Central memory CD8-positive, alpha-beta T cell (primary cell): ENCODE measurements at regions not wholly inside any gene's neighbourhood (a gene's known extent, or its start where the extent isn't known, plus 50 kb on each side); places are given as distances from the start of the nearest gene placed in this dataset.

Experiments
- ATAC-seq: fragments of 150-1000 bp; cut with Tn5 transposase; replicated peaks from 2 replicates; pipeline ENCODE4 v1.10.0; 2022; ENCODE audit warnings: mild to moderate bottlenecking, moderate FRiP score, moderate number of reproducible peaks; ENCODE audit not compliant: poor library complexity, severe bottlenecking; ENCODE audit errors: extremely low read depth
- DNase-seq, 2 donors: peaks; one replicate each; pipeline ENCODE4 v3.0.0; 2021; ENCODE audit warnings: low spot score in 2 of 2
- H3K27ac Mint-ChIP-seq: one replicate; pipeline ENCODE4 v1.8.0; 2022; ENCODE audit warnings: low read depth, mild to moderate bottlenecking, moderate library complexity, mixed read lengths
- H3K27me3 Mint-ChIP-seq: one replicate; pipeline ENCODE4 v1.8.0; 2022; ENCODE audit warnings: mixed read lengths
- H3K36me3 Mint-ChIP-seq: one replicate; pipeline ENCODE4 v1.8.0; 2022; ENCODE audit warnings: mild to moderate bottlenecking, moderate library complexity, mixed read lengths; ENCODE audit not compliant: insufficient read depth
- H3K4me1 Mint-ChIP-seq: one replicate; pipeline ENCODE4 v1.8.0; 2022; ENCODE audit warnings: mixed read lengths
- H3K4me3 Mint-ChIP-seq: one replicate; pipeline ENCODE4 v1.8.0; 2022; ENCODE audit warnings: mild to moderate bottlenecking, moderate library complexity, mixed read lengths
- H3K9me3 Mint-ChIP-seq: one replicate; pipeline ENCODE4 v1.8.0; 2022; ENCODE audit warnings: mixed read lengths

- H3K36me3 Mint-ChIP-seq: no peaks in the 10 kb centered on the region
These were observed 78.4 kb upstream of the DISP3 start for GRCh38 chr1:11400567-11400966.

GRCh38 chr1:11406845-11407244, 72.1 kb upstream of the DISP3 start:
- Mint-ChIP-seq H3K4me1 (peaks cover 14% of the 10 kb centered on the region), H3K36me3 (peaks cover 2% of the 10 kb centered on the region), H3K27me3 (peaks cover 44% of the 10 kb centered on the region), H3K27ac (no peak overlapping the region), H3K9me3 (no peaks in the 10 kb centered on the region), H3K4me3 (no peak overlapping the region)
- DNase-seq (no peak), ATAC-seq (no peak)

More at GRCh38 chr1:11400567-11400966, 78.4 kb upstream of the DISP3 start:
- Mint-ChIP-seq H3K27me3 (peaks cover 43% of the 10 kb centered on the region), H3K4me3 (no peak overlapping the region), H3K9me3 (no peaks in the 10 kb centered on the region), H3K4me1 (no peaks in the 10 kb centered on the region), H3K27ac (no peak overlapping the region)
- ATAC-seq (no peak), DNase-seq (no peak)

GRCh38 chr1:11407301-11407994, 71.5 kb upstream of the DISP3 start:
- Mint-ChIP-seq H3K27ac (no peak overlapping the region), H3K9me3 (no peaks in the 10 kb centered on the region), H3K36me3 (peaks cover 2% of the 10 kb centered on the region), H3K4me3 (peak overlapping the region; percentile 7), H3K4me1 (peaks cover 14% of the 10 kb centered on the region), H3K27me3 (peaks cover 45% of the 10 kb centered on the region)
- DNase-seq: no peak
- ATAC-seq: no peak

GRCh38 chr1:11412141-11412540, 66.8 kb upstream of the DISP3 start:
- no peaks in the 10 kb centered on the region for H3K9me3 Mint-ChIP-seq
- H3K4me3 Mint-ChIP-seq: no peak overlapping the region
- peaks cover 2% of the 10 kb centered on the region for H3K36me3 Mint-ChIP-seq
- peaks cover 11% of the 10 kb centered on the region for H3K4me1 Mint-ChIP-seq
- DNase-seq (no peak), ATAC-seq (no peak)
- H3K27ac Mint-ChIP-seq: no peak overlapping the region
- peaks cover 51% of the 10 kb centered on the region for H3K27me3 Mint-ChIP-seq

- Mint-ChIP-seq H3K36me3 (no peaks in the 10 kb centered on the region), H3K4me3 (no peak overlapping the region), H3K27ac (no peak overlapping the region), H3K9me3 (no peaks in the 10 kb centered on the region), H3K4me1 (no peaks in the 10 kb centered on the region), H3K27me3 (peaks cover 50% of the 10 kb centered on the region)
- no peak for ATAC-seq
- no peak for DNase-seq
These were observed 65.0 kb upstream of the DISP3 start for GRCh38 chr1:11413986-11414391.

- H3K27me3 Mint-ChIP-seq: peaks cover 60% of the 10 kb centered on the region
- no peak for DNase-seq
- no peak overlapping the region for H3K27ac Mint-ChIP-seq
- H3K4me1 Mint-ChIP-seq: no peaks in the 10 kb centered on the region
- H3K9me3 Mint-ChIP-seq: no peaks in the 10 kb centered on the region
- no peak overlapping the region for H3K4me3 Mint-ChIP-seq
- no peak for ATAC-seq
- no peaks in the 10 kb centered on the region for H3K36me3 Mint-ChIP-seq
These were observed 63.9 kb upstream of the DISP3 start for GRCh38 chr1:11414926-11415538.

- ATAC-seq: no peak
- no peak for DNase-seq
- Mint-ChIP-seq H3K27me3 (peaks cover 82% of the 10 kb centered on the region), H3K36me3 (no peaks in the 10 kb centered on the region), H3K4me1 (no peaks in the 10 kb centered on the region), H3K9me3 (no peaks in the 10 kb centered on the region), H3K27ac (no peak overlapping the region), H3K4me3 (no peak overlapping the region)
These were observed 61.8 kb upstream of the DISP3 start for GRCh38 chr1:11417162-11417561.

- no peaks in the 10 kb centered on the region for H3K36me3 Mint-ChIP-seq
These were observed 60.9 kb upstream of the DISP3 start for GRCh38 chr1:11418056-11418455.

GRCh38 chr1:11421443-11421842, 57.5 kb upstream of the DISP3 start:
- DNase-seq (no peak), ATAC-seq (no peak)
- H3K27ac Mint-ChIP-seq: no peak overlapping the region
- no peaks in the 10 kb centered on the region for H3K9me3 Mint-ChIP-seq
- no peaks in the 10 kb centered on the region for H3K4me1 Mint-ChIP-seq
- no peak overlapping the region for H3K4me3 Mint-ChIP-seq
- H3K36me3 Mint-ChIP-seq: no peaks in the 10 kb centered on the region
- H3K27me3 Mint-ChIP-seq: peaks cover 62% of the 10 kb centered on the region

More at GRCh38 chr1:11418056-11418455, 60.9 kb upstream of the DISP3 start:
- Mint-ChIP-seq H3K4me1 (no peaks in the 10 kb centered on the region), H3K9me3 (no peaks in the 10 kb centered on the region), H3K27ac (no peak overlapping the region), H3K4me3 (no peak overlapping the region), H3K27me3 (peaks cover 77% of the 10 kb centered on the region)
- DNase-seq (no peak), ATAC-seq (no peak)

- Mint-ChIP-seq H3K4me3 (no peak overlapping the region), H3K27ac (no peak overlapping the region), H3K36me3 (no peaks in the 10 kb centered on the region), H3K4me1 (no peaks in the 10 kb centered on the region), H3K27me3 (peaks cover 52% of the 10 kb centered on the region), H3K9me3 (no peaks in the 10 kb centered on the region)
- DNase-seq (no peak), ATAC-seq (no peak)
These were observed 56.3 kb upstream of the DISP3 start for GRCh38 chr1:11422686-11423085.

- Mint-ChIP-seq H3K36me3 (no peaks in the 10 kb centered on the region), H3K4me1 (no peaks in the 10 kb centered on the region), H3K27me3 (peaks cover 19% of the 10 kb centered on the region), H3K4me3 (no peak overlapping the region), H3K9me3 (no peaks in the 10 kb centered on the region), H3K27ac (no peak overlapping the region)
- no peak for DNase-seq
- ATAC-seq: no peak
These were observed 52.3 kb upstream of the DISP3 start for GRCh38 chr1:11426617-11427016.

GRCh38 chr1:11428789-11429188, 50.2 kb upstream of the DISP3 start:
- no peaks in the 10 kb centered on the region for H3K9me3 Mint-ChIP-seq

More at GRCh38 chr1:11428789-11429188, 50.2 kb upstream of the DISP3 start:
- H3K27me3 Mint-ChIP-seq: peaks cover 26% of the 10 kb centered on the region
- DNase-seq (no peak), ATAC-seq (no peak)
- no peak overlapping the region for H3K27ac Mint-ChIP-seq
- H3K36me3 Mint-ChIP-seq: no peaks in the 10 kb centered on the region
- no peak overlapping the region for H3K4me3 Mint-ChIP-seq
- no peaks in the 10 kb centered on the region for H3K4me1 Mint-ChIP-seq
